Activated CD4-positive, alpha-beta T cell treated with anti-CD3 and anti-CD28 coated beads for 36 hours (primary cell): ENCODE measurements at regions not wholly inside any gene's neighbourhood (a gene's known extent, or its start where the extent isn't known, plus 50 kb on each side); places are given as distances from the start of the nearest gene placed in this dataset.

ENCODE experiments used
- ATAC-seq: fragments of 200-7000 bp; cut with Tn5 transposase; one replicate; pipeline ENCODE4 v1.10.0; 2021; ENCODE audit warnings: mild to moderate bottlenecking, moderate library complexity
- CTCF ChIA-PET: fragments of 350-600 bp; sonication (Branson Sonifier 250); formaldehyde crosslinking; loops from one replicate; lab custom pipeline; 2021; ENCODE audit warnings: antibody characterized with exemption; lab: Charles Lee
- POLR2A ChIA-PET: fragments of 350-600 bp; sonication (Branson Sonifier 250); formaldehyde crosslinking; loops from one replicate; lab custom pipeline; 2021; ENCODE audit warnings: antibody characterized with exemption, inconsistent platforms; lab: Charles Lee
- DNase-seq: peaks from one replicate; pipeline ENCODE4 v3.0.0-alpha.2; 2020
- H3K27ac Mint-ChIP-seq: one replicate; pipeline ENCODE4 v1.8.0; 2021; ENCODE audit warnings: mixed read lengths
- H3K27me3 Mint-ChIP-seq: one replicate; pipeline ENCODE4 v1.8.0; 2021; ENCODE audit warnings: mixed read lengths
- H3K36me3 Mint-ChIP-seq: one replicate; pipeline ENCODE4 v1.8.0; 2021; ENCODE audit warnings: low read depth, mixed read lengths
- H3K4me1 Mint-ChIP-seq: one replicate; pipeline ENCODE4 v1.8.0; 2021; ENCODE audit warnings: mixed read lengths
- H3K4me3 Mint-ChIP-seq: one replicate; pipeline ENCODE4 v1.8.0; 2021; ENCODE audit warnings: mild to moderate bottlenecking, moderate library complexity, mixed read lengths
- H3K9me3 Mint-ChIP-seq: one replicate; pipeline ENCODE4 v1.8.0; 2021; ENCODE audit warnings: low read depth, mixed read lengths
- intact Hi-C, 2 experiments: fragments of 100-400 bp; cut with DNase I in 1 of 2; cut with micrococcal nuclease in 1 of 2; formaldehyde crosslinking; loops; one replicate each; pipeline versions ENCODE4 v1.14.2 to v1.15.1; 2022 to 2024; cut with DNase I, micrococcal nuclease

DNA sequence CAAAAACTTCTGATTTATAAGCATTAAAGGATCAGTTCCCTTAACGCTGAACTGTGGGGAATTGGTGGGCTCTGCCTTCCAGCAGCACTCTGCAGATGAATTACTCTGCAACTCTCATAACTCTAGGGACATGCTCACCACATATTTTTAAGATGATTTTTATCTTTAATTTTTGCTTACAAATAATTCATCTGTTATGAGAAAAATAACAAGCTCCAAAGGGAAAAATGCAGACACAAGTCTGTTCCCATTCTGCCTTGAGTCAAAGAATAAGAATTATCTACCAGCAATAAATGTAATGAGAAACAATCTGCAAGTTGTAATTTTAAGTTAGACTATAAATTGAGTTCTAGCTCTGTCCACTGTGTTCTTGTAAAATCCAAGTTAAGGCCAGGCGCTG, 133.1 kb upstream of the MDM1 start:
- DNase-seq: no peak
- Mint-ChIP-seq H3K36me3 (no peaks in the 10 kb centered on the region), H3K9me3 (no peaks in the 10 kb centered on the region), H3K27ac (no peak overlapping the region), H3K4me3 (no peak overlapping the region), H3K27me3 (no peaks in the 10 kb centered on the region), H3K4me1 (peaks cover 6% of the 10 kb centered on the region)
- intact Hi-C loops: no loop called here
- ChIA-PET CTCF (interaction anchor here (0.6 kb wide), 1 partner anchor 110 kb away, joined by 3 read pairs; no protein-coding TSS in a partner anchor), POLR2A (no interaction called here)
- no peak for ATAC-seq

- ChIA-PET POLR2A (no interaction called here), CTCF (interaction anchor here (0.6 to 0.7 kb wide), 2 partner anchors 93 to 122 kb away, joined by 3 read pairs; no protein-coding TSS in a partner anchor)
- no peaks in the 10 kb centered on the region for H3K9me3 Mint-ChIP-seq
- H3K27me3 Mint-ChIP-seq: no peaks in the 10 kb centered on the region
- H3K4me3 Mint-ChIP-seq: no peak overlapping the region
- intact Hi-C loops: no loop called here
- ATAC-seq: no peak
- no peaks in the 10 kb centered on the region for H3K36me3 Mint-ChIP-seq
- no peak overlapping the region for H3K27ac Mint-ChIP-seq
- no peak for DNase-seq
- H3K4me1 Mint-ChIP-seq: peaks cover 10% of the 10 kb centered on the region
Measured at GRCh38 chr12:68467514-68467913, 135.4 kb upstream of the MDM1 start.

DNA sequence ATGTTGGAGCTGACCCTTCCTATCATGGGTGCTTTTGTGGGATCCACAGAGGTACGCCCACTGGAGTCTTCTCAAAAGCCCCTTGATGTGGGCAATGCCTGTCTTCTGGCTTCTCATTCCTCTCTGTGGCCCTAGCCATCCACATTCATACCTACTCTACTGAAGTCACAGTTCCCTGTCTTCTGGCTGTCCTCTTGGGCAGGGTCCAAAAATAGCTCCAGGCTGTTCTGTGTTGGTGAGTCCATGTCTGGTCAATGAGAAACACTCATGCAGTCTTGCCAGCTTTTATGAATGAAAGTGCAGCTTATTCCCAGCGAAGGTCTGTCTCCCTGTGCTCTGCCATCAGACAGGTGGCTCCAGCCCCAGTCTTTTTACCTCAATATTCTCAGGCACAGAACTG, 135.9 kb upstream of the MDM1 start:
- Mint-ChIP-seq H3K4me3 (no peak overlapping the region), H3K27ac (no peak overlapping the region), H3K27me3 (no peaks in the 10 kb centered on the region), H3K4me1 (peaks cover 5% of the 10 kb centered on the region), H3K36me3 (no peaks in the 10 kb centered on the region), H3K9me3 (no peaks in the 10 kb centered on the region)
- DNase-seq: no peak
- POLR2A ChIA-PET: no interaction called here
- ATAC-seq: no peak
- CTCF ChIA-PET: interaction anchor here (0.7 kb wide), 1 partner anchor 122 kb away, joined by 3 read pairs; no protein-coding TSS in a partner anchor
- intact Hi-C loops: no loop called here

- DNase-seq: no peak
- Mint-ChIP-seq H3K4me3 (no peak overlapping the region), H3K36me3 (no peaks in the 10 kb centered on the region), H3K27me3 (no peaks in the 10 kb centered on the region), H3K27ac (no peak overlapping the region), H3K4me1 (peaks cover 5% of the 10 kb centered on the region), H3K9me3 (no peaks in the 10 kb centered on the region)
- ChIA-PET CTCF (interaction anchor here (0.7 kb wide), 1 partner anchor 118 kb away, joined by 4 read pairs; no protein-coding TSS in a partner anchor), POLR2A (no interaction called here)
- no peak for ATAC-seq
- intact Hi-C loops: no loop called here
Measured at GRCh38 chr12:68469113-68469512, 137.0 kb upstream of the MDM1 start.

DNA sequence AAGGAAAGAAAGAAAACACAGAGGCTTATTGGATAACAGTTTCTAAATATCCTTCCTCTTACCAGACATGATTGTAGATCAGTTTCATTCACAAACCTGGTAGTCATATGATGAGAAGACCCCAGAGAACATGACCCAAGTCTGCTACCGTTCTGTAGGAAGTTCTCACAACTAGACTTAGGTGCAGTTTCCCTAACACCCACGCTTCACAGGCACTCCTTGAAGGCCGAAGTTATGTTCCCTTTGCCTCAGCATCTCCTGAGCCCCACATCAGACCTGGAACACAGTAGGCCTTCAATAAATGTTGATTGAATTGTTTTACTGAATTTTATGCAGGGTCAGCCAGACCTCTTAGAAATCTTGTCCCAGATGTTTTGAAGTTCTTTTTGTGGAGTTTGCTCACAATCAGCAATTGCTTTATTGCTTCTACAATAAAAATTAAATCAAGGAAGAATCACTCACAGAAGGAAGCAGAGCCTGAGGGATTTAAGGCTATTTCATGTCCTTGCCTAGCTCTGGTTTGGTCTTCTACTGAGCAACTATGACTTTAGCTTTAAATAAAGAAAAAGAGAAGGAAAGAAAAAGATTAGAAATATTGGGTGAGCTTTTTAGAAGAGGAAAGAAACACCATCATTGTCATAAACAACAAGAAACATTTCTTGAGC, 138.6 kb upstream of the MDM1 start:
- ChIA-PET POLR2A (no interaction called here), CTCF (no interaction called here)
- ATAC-seq (no peak), DNase-seq (no peak)
- intact Hi-C loops: no loop called here
- no peaks in the 10 kb centered on the region for H3K27me3 Mint-ChIP-seq
- no peaks in the 10 kb centered on the region for H3K36me3 Mint-ChIP-seq
- H3K9me3 Mint-ChIP-seq: no peaks in the 10 kb centered on the region
- peaks cover 5% of the 10 kb centered on the region for H3K4me1 Mint-ChIP-seq
- no peak overlapping the region for H3K4me3 Mint-ChIP-seq
- no peak overlapping the region for H3K27ac Mint-ChIP-seq

- POLR2A ChIA-PET: no interaction called here
- ATAC-seq (no peak), DNase-seq (no peak)
- Mint-ChIP-seq H3K4me3 (no peak overlapping the region), H3K36me3 (no peaks in the 10 kb centered on the region), H3K4me1 (peaks cover 9% of the 10 kb centered on the region), H3K27me3 (no peaks in the 10 kb centered on the region), H3K27ac (no peak overlapping the region), H3K9me3 (no peaks in the 10 kb centered on the region)
- CTCF ChIA-PET: interaction anchor here (0.7 to 0.9 kb wide), 3 partner anchors 8 to 100 kb away, joined by 3 to 4 read pairs (median 3); no protein-coding TSS in a partner anchor
- intact Hi-C loops: no loop called here
Measured at GRCh38 chr12:68474467-68475204, 136.1 kb upstream of the RAP1B start.

- Mint-ChIP-seq H3K27me3 (no peaks in the 10 kb centered on the region), H3K27ac (no peak overlapping the region), H3K4me1 (peaks cover 19% of the 10 kb centered on the region), H3K36me3 (peaks cover 10% of the 10 kb centered on the region), H3K4me3 (no peak overlapping the region), H3K9me3 (peaks cover 2% of the 10 kb centered on the region)
- ChIA-PET CTCF (no interaction called here), POLR2A (no interaction called here)
- intact Hi-C loops: no loop called here
- no peak for DNase-seq
- no peak for ATAC-seq
Measured at GRCh38 chr12:68476794-68477193, 133.9 kb upstream of the RAP1B start.

GRCh38 chr12:68477261-68477772, 133.4 kb upstream of the RAP1B start:
- Mint-ChIP-seq H3K4me1 (peaks cover 24% of the 10 kb centered on the region), H3K4me3 (no peak overlapping the region), H3K9me3 (peaks cover 2% of the 10 kb centered on the region), H3K27me3 (no peaks in the 10 kb centered on the region), H3K36me3 (peaks cover 10% of the 10 kb centered on the region), H3K27ac (no peak overlapping the region)
- CTCF ChIA-PET: no interaction called here
- intact Hi-C loops: no loop called here
- POLR2A ChIA-PET: no interaction called here
- no peak for ATAC-seq
- DNase-seq: no peak

GRCh38 chr12:68477906-68478305, 132.8 kb upstream of the RAP1B start:
- Mint-ChIP-seq H3K9me3 (peaks cover 2% of the 10 kb centered on the region), H3K4me3 (no peak overlapping the region), H3K27me3 (no peaks in the 10 kb centered on the region), H3K4me1 (peaks cover 29% of the 10 kb centered on the region), H3K27ac (no peak overlapping the region), H3K36me3 (peaks cover 10% of the 10 kb centered on the region)
- POLR2A ChIA-PET: no interaction called here
- ATAC-seq (no peak), DNase-seq (no peak)
- CTCF ChIA-PET: no interaction called here
- intact Hi-C loops: no loop called here

GRCh38 chr12:68478516-68479260, 132.0 kb upstream of the RAP1B start:
- DNase-seq: no peak
- no peak overlapping the region for H3K4me3 Mint-ChIP-seq
- peaks cover 2% of the 10 kb centered on the region for H3K9me3 Mint-ChIP-seq
- H3K27me3 Mint-ChIP-seq: no peaks in the 10 kb centered on the region
- ChIA-PET POLR2A (no interaction called here), CTCF (interaction anchor here (0.6 to 1.3 kb wide), 3 partner anchors 16 to 729 kb away, joined by 3 to 4 read pairs (median 3); no protein-coding TSS in a partner anchor)
- no peak for ATAC-seq
- peaks cover 33% of the 10 kb centered on the region for H3K4me1 Mint-ChIP-seq
- no peak overlapping the region for H3K27ac Mint-ChIP-seq
- H3K36me3 Mint-ChIP-seq: peaks cover 10% of the 10 kb centered on the region
- intact Hi-C loops: no loop called here

- Mint-ChIP-seq H3K27me3 (no peaks in the 10 kb centered on the region), H3K27ac (no peak overlapping the region), H3K9me3 (peaks cover 2% of the 10 kb centered on the region), H3K36me3 (peaks cover 10% of the 10 kb centered on the region), H3K4me1 (peaks cover 40% of the 10 kb centered on the region), H3K4me3 (no peak overlapping the region)
- POLR2A ChIA-PET: interaction anchor here (0.6 kb wide), 1 partner anchor 93 kb away, joined by 3 read pairs; no protein-coding TSS in a partner anchor
- intact Hi-C loops: no loop called here
- no peak for ATAC-seq
- no peak for DNase-seq
- CTCF ChIA-PET: interaction anchor here (0.7 to 1.3 kb wide), 2 partner anchors 17 to 281 kb away, joined by 3 to 4 read pairs; no protein-coding TSS in a partner anchor
Measured at GRCh38 chr12:68479261-68479895, 131.3 kb upstream of the RAP1B start.
